Bronchial epithelial cell (primary cell): ENCODE measurements at regions not wholly inside any gene's neighbourhood (a gene's known extent, or its start where the extent isn't known, plus 50 kb on each side); places are given as distances from the start of the nearest gene placed in this dataset.

Experiments used
- DNase-seq: peaks from one replicate; pipeline ENCODE4 v3.0.0-alpha.2; 2010; ENCODE audit warnings: low read depth
- FAIRE-seq: peaks from 2 replicates; lab custom pipeline; 2011; peaks lifted over from hg19 to GRCh38; lab: Jason Lieb, UNC
- H3K27me3 ChIP-seq: 2 replicates; pipeline ENCODE4 v1.5.1; 2011; ENCODE audit warnings: low read length; ENCODE audit not compliant: control insufficient read depth, insufficient read depth
- H3K36me3 ChIP-seq: 2 replicates; pipeline ENCODE4 v1.5.1; 2011; ENCODE audit warnings: low read length; ENCODE audit not compliant: control insufficient read depth, insufficient read depth
- H3K4me3 ChIP-seq: 2 replicates; pipeline ENCODE4 v1.5.1; 2011; ENCODE audit warnings: mild to moderate bottlenecking, low read depth, low read length, control low read depth
- TF ChIP-seq, protein P1 (sequence below): IDR thresholded peaks from 2 replicates; pipeline ENCODE4 v1.5.1; 2011; ENCODE audit warnings: mild to moderate bottlenecking, moderate library complexity, low read length, control low read depth, inconsistent platforms; ENCODE audit not compliant: insufficient read depth, severe bottlenecking

DNA sequence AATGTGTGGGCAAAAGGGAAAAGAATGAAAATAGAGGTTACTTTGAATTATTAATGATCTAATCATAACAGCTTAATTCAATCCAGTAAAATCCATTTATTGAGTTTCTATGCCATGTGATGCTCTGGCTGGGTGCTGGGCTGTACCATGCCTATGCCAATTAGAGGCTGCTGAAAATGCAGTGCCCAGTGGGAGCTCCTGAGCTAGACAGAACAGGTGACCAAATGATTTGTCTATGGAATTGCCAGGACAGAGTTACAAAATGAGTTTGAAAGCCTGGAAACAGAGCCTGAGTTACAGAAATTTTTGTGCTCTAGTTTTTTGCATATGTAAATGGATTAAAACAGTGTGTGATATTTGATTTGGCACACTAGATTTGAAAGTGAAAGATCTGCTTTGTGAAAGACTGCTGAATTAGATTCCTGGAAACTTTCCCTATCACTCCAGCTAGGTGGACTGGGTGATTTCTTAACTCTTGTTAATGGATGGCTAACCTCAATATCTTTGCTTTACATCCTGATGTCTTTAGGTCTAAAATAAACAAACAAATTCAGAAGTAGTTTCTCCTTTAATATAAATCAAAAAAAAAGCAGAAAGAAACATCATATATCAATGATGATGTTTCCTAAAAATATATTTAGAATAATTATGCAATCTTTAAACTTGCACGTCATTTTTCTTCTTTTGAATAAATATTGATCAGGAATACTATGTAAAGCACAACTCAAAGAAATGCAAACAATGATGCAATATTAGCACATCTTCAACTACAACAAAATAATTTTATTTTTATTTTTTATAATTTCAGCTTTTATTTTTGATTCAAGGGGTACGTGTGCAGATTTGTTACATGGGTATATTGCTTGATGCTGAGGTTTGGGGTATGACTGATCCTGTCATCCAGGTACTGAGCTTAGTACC is 194.8 kb upstream of the FBXL7 start:
- no peak for FAIRE-seq
- no peak for DNase-seq
- TF ChIP-seq, protein P1, sequence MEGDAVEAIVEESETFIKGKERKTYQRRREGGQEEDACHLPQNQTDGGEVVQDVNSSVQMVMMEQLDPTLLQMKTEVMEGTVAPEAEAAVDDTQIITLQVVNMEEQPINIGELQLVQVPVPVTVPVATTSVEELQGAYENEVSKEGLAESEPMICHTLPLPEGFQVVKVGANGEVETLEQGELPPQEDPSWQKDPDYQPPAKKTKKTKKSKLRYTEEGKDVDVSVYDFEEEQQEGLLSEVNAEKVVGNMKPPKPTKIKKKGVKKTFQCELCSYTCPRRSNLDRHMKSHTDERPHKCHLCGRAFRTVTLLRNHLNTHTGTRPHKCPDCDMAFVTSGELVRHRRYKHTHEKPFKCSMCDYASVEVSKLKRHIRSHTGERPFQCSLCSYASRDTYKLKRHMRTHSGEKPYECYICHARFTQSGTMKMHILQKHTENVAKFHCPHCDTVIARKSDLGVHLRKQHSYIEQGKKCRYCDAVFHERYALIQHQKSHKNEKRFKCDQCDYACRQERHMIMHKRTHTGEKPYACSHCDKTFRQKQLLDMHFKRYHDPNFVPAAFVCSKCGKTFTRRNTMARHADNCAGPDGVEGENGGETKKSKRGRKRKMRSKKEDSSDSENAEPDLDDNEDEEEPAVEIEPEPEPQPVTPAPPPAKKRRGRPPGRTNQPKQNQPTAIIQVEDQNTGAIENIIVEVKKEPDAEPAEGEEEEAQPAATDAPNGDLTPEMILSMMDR = no peak
- Histone ChIP-seq H3K4me3 (no peak overlapping the region), H3K27me3 (no peaks in the 10 kb centered on the region), H3K36me3 (no peaks in the 10 kb centered on the region)

DNA sequence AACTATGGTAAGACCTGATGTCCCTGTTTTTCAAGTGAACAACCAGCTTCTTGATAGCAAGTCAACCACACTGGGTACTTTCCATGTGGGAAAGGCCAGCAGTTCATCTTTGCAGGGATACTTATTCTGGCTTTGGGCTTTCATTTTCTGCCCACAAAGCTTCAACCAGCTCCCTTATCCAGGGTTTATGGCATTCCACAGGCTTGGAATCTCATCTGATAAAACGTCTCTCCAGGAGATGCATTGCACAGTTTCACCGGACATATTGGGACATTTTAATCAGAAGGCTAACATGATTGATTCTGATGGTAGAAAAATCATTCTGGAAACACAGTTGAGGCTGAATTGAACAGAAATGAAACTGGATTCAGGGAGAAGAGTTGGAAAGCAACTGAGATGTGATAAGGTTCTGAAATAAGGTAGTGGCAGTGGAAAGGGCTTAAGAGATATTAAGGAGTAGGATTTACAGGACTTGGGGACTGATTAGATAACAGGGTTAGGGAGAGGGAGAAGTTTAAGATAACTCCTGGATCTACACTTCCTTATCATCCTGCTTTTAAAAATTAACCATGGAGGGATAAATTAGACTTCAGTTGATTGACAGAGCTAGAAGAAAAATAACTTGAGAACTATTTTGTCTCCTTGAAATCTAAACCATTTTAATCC is 195.8 kb upstream of the FBXL7 start:
- DNase-seq (no peak), FAIRE-seq (no peak)
- Histone ChIP-seq H3K4me3 (no peak overlapping the region), H3K27me3 (no peaks in the 10 kb centered on the region), H3K36me3 (no peaks in the 10 kb centered on the region)
- TF ChIP-seq, protein P1 = no peak

GRCh38 chr5:15300141-15300540 is 199.8 kb upstream of the FBXL7 start:
- Histone ChIP-seq H3K4me3 (no peak overlapping the region), H3K36me3 (no peaks in the 10 kb centered on the region), H3K27me3 (no peaks in the 10 kb centered on the region)
- DNase-seq (no peak), FAIRE-seq (no peak)
- TF ChIP-seq, protein P1 = no peak

GRCh38 chr5:15290953-15291352 is 209.0 kb upstream of the FBXL7 start:
- Histone ChIP-seq H3K4me3 (no peak overlapping the region), H3K36me3 (no peaks in the 10 kb centered on the region), H3K27me3 (no peaks in the 10 kb centered on the region)
- DNase-seq = no peak
- FAIRE-seq = no peak
- TF ChIP-seq, protein P1 = no peak

DNA sequence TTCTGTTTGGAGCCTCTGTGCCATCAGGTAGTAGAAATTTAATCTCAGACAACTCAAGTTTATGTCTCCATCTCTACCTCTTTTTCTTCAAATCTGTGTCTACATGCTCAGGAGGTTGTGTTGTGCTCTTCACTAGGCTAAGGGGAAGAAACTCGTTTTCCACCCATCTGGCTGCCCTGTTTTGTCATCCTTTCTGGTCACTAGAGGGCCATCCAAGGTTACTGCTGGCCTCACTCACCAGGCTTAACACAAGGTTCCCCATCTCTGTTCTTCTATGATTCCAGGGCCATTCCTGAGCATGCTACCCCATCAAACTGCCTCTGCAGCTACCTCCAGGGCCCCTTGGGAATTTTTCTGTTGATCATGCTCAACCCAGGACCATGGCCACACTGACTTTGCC is 213.3 kb upstream of the FBXL7 start:
- no peak for FAIRE-seq
- no peaks in the 10 kb centered on the region for H3K27me3 ChIP-seq
- TF ChIP-seq, protein P1 = no peak
- H3K4me3 ChIP-seq = no peak overlapping the region
- no peak for DNase-seq
- no peaks in the 10 kb centered on the region for H3K36me3 ChIP-seq
